ENCODE measurements at regions not wholly inside any gene's neighbourhood (a gene's known extent, or its start where the extent isn't known, plus 50 kb on each side); places are given as distances from the start of the nearest gene placed in this dataset.
"Not testable (repeated sequence)": the region's sequence is repeated elsewhere in the genome, so short reads cannot be mapped to it uniquely, and the experiment has no call there.

GRCh38 chr16:29157051-29157923 is 172.4 kb downstream of the LAT start:
- H3K4me3 ChIP-seq (ENCODE audit: low read depth, low read length); H3K4me1 ChIP-seq (ENCODE audit: control insufficient read depth, insufficient read depth, low read length); H3K9me3 ChIP-seq (ENCODE audit: control insufficient read depth, insufficient read depth, low read depth, low read length); POLR2A ChIA-PET; H3K36me3 ChIP-seq (ENCODE audit: control insufficient read depth in 2 of 2, insufficient read depth in 1 of 2, low read length in 2 of 2); H3K27ac ChIP-seq (ENCODE audit: extremely low read depth, low read depth, low read length); CTCF ChIA-PET: not testable (repeated sequence)

- no peaks in the 10 kb centered on the region for H3K9me3 ChIP-seq (ENCODE audit: control insufficient read depth, insufficient read depth, low read depth, low read length)
- POLR2A ChIA-PET, result no interaction called here
- no peaks in the 10 kb centered on the region for H3K4me1 ChIP-seq (ENCODE audit: control insufficient read depth, insufficient read depth, low read length)
- H3K4me3 ChIP-seq (ENCODE audit: low read depth, low read length), result no peak overlapping the region
- no peak for TF ChIP-seq ZBTB48 (tag by site-specific recombination; IDR thresholded peaks at IDR 0.05)
- no peak for TF ChIP-seq ZNF2 (tag by site-specific recombination; IDR thresholded peaks at IDR 0.05)
- no peak for TF ChIP-seq KLF8 (tag by site-specific recombination; IDR thresholded peaks at IDR 0.05)
- TF ChIP-seq SCRT1 (tag by site-specific recombination; IDR thresholded peaks at IDR 0.05; ENCODE audit: borderline replicate concordance), result no peak
- TF ChIP-seq ZNF223 (tag by site-specific recombination; IDR thresholded peaks at IDR 0.05), result no peak
- no peak for TF ChIP-seq ZNF544 (tag by site-specific recombination; IDR thresholded peaks at IDR 0.05)
- TF ChIP-seq ZNF239 (tag by site-specific recombination; IDR thresholded peaks at IDR 0.05), result no peak
- no peak overlapping the region for H3K27ac ChIP-seq (ENCODE audit: extremely low read depth, low read depth, low read length)
- CTCF ChIA-PET, result no interaction called here
- H3K36me3 ChIP-seq (ENCODE audit: control insufficient read depth in 2 of 2, insufficient read depth in 1 of 2, low read length in 2 of 2), result no peaks in the 10 kb centered on the region
These were observed 171.7 kb downstream of the LAT start for GRCh38 chr16:29156511-29156910.

- CTCF ChIA-PET; H3K9me3 ChIP-seq (ENCODE audit: control insufficient read depth, insufficient read depth, low read depth, low read length); H3K36me3 ChIP-seq (ENCODE audit: control insufficient read depth in 2 of 2, insufficient read depth in 1 of 2, low read length in 2 of 2); H3K4me3 ChIP-seq (ENCODE audit: low read depth, low read length); H3K4me1 ChIP-seq (ENCODE audit: control insufficient read depth, insufficient read depth, low read length); H3K27ac ChIP-seq (ENCODE audit: extremely low read depth, low read depth, low read length); POLR2A ChIA-PET: not testable (repeated sequence)
These were observed 171.0 kb downstream of the LAT start for GRCh38 chr16:29155866-29156200.

DNA sequence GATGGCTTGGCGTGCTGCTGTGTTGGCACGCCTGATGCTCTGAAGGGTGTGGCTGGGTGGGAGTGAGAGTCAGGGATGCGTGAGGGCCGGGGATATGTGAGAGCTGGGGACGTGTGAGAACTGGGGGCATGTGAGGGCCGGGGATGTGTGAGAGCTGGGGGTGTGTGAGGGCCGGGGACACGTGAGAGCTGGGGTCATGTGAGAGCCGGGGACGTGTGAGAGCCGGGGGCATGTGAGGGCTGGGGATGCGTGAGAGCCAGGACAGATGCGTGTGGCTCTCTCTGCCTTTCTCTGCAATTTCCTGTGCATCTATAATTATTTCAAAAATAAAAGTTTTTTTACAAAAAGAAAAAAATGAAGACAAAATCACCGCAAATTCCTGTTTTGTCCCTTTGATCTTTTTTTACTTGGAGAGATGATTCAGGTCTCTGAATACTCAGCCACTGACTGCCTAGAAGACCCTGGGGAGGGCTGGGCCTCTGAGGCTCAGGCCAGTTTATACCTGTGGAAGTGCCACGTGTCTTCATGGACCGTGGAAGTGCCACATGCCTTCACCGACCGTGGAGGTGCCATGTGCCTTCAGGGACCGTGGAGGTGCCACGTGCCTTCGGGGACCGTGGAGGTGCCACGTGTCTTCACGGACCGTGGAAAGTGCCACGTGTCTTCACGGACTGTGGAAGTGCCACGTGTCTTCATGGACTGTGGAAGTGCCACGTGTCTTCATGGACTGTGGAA is 170.4 kb downstream of the LAT start:
- CTCF ChIA-PET; H3K36me3 ChIP-seq (ENCODE audit: control insufficient read depth in 2 of 2, insufficient read depth in 1 of 2, low read length in 2 of 2); H3K9me3 ChIP-seq (ENCODE audit: control insufficient read depth, insufficient read depth, low read depth, low read length); POLR2A ChIA-PET; H3K27ac ChIP-seq (ENCODE audit: extremely low read depth, low read depth, low read length); H3K4me3 ChIP-seq (ENCODE audit: low read depth, low read length); H3K4me1 ChIP-seq (ENCODE audit: control insufficient read depth, insufficient read depth, low read length): not testable (repeated sequence)

DNA sequence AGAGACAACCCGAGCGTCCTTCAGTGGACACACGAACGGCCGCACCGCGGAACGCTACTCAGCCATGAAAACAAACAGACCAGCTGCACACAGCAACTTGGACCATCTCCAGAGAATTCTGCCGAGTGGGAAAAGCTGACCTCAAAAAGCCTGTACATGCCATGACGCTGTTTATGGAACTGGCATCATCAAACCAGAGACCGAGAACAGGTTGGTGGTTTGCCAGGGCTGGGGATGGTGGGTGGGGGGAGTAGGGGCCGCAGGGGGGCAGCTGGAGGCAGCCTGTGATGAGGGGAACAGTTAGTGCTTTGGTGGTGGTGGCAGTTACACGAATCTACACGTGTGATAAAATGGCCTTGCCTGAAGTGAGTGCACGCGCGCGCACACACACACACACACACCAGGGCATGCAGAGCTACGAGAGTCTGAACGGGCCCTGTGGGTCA is 169.8 kb downstream of the LAT start:
- no peaks in the 10 kb centered on the region for H3K36me3 ChIP-seq (ENCODE audit: control insufficient read depth in 2 of 2, insufficient read depth in 1 of 2, low read length in 2 of 2)
- TF ChIP-seq REPIN1 (tag by site-specific recombination; IDR thresholded peaks at IDR 0.05; ENCODE audit: low read depth) (no peak), ZNF670 (tag by site-specific recombination; IDR thresholded peaks at IDR 0.05; ENCODE audit: low read depth) (no peak), KLF7 (tag by site-specific recombination; IDR thresholded peaks at IDR 0.05; ENCODE audit: borderline replicate concordance) (no peak), ZNF596 (tag by site-specific recombination; IDR thresholded peaks at IDR 0.05) (no peak), PRDM1 (tag by site-specific recombination; IDR thresholded peaks at IDR 0.05) (no peak), ZNF140 (tag by site-specific recombination; IDR thresholded peaks at IDR 0.05) (no peak), ZNF121 (tag by site-specific recombination; IDR thresholded peaks at IDR 0.05) (no peak)
- TF ChIP-seq, protein P1, sequence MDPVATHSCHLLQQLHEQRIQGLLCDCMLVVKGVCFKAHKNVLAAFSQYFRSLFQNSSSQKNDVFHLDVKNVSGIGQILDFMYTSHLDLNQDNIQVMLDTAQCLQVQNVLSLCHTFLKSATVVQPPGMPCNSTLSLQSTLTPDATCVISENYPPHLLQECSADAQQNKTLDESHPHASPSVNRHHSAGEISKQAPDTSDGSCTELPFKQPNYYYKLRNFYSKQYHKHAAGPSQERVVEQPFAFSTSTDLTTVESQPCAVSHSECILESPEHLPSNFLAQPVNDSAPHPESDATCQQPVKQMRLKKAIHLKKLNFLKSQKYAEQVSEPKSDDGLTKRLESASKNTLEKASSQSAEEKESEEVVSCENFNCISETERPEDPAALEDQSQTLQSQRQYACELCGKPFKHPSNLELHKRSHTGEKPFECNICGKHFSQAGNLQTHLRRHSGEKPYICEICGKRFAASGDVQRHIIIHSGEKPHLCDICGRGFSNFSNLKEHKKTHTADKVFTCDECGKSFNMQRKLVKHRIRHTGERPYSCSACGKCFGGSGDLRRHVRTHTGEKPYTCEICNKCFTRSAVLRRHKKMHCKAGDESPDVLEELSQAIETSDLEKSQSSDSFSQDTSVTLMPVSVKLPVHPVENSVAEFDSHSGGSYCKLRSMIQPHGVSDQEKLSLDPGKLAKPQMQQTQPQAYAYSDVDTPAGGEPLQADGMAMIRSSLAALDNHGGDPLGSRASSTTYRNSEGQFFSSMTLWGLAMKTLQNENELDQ (tag by site-specific recombination; IDR thresholded peaks at IDR 0.05; ENCODE audit: low read depth), result no peak
- TF ChIP-seq, protein P2, sequence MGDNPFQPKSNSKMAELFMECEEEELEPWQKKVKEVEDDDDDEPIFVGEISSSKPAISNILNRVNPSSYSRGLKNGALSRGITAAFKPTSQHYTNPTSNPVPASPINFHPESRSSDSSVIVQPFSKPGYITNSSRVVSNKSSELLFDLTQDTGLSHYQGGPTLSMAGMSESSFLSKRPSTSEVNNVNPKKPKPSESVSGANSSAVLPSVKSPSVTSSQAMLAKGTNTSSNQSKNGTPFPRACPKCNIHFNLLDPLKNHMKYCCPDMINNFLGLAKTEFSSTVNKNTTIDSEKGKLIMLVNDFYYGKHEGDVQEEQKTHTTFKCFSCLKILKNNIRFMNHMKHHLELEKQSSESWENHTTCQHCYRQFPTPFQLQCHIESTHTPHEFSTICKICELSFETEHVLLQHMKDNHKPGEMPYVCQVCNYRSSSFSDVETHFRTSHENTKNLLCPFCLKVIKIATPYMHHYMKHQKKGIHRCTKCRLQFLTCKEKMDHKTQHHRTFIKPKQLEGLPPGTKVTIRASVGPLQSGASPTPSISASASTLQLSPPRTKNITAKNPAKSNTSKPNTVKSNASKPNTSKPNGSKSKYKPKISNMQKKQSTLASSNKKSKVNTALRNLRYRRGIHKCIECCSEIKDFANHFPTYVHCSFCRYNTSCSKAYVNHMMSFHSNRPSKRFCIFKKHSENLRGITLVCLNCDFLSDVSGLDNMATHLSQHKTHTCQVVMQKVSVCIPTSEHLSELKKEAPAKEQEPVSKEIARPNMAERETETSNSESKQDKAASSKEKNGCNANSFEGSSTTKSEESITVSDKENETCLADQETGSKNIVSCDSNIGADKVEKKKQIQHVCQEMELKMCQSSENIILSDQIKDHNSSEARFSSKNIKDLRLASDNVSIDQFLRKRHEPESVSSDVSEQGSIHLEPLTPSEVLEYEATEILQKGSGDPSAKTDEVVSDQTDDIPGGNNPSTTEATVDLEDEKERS (tag by site-specific recombination; IDR thresholded peaks at IDR 0.05), result no peak
- no peaks in the 10 kb centered on the region for H3K9me3 ChIP-seq (ENCODE audit: control insufficient read depth, insufficient read depth, low read depth, low read length)
- no peaks in the 10 kb centered on the region for H3K4me1 ChIP-seq (ENCODE audit: control insufficient read depth, insufficient read depth, low read length)
- no peak overlapping the region for H3K4me3 ChIP-seq (ENCODE audit: low read depth, low read length)
- ChIA-PET POLR2A (no interaction called here), CTCF (no interaction called here)
- no peak overlapping the region for H3K27ac ChIP-seq (ENCODE audit: extremely low read depth, low read depth, low read length)
